ENCODE measurements at regions not wholly inside any gene's neighbourhood (a gene's known extent, or its start where the extent isn't known, plus 50 kb on each side); places are given as distances from the start of the nearest gene placed in this dataset.
"Not testable (repeated sequence)": the region's sequence is repeated elsewhere in the genome, so short reads cannot be mapped to it uniquely, and the experiment has no call there.

- H3K4me3 ChIP-seq (ENCODE audit: low read depth in 1 of 2, low read length in 1 of 2) = no peak overlapping the region
- H3K27me3 ChIP-seq = peaks cover 17% of the 10 kb centered on the region
- H3K27ac ChIP-seq = no peak overlapping the region
- TF ChIP-seq CTCF (IDR thresholded peaks at IDR 0.05) = no peak
- no peaks in the 10 kb centered on the region for H3K9me3 ChIP-seq
- no peaks in the 10 kb centered on the region for H3K4me1 ChIP-seq (ENCODE audit: control insufficient read depth in 1 of 2, insufficient read depth in 1 of 2, low read depth in 1 of 2, low read length in 1 of 2)
- H3K36me3 ChIP-seq = no peaks in the 10 kb centered on the region
These were observed 302.7 kb upstream of the CCL2 start for GRCh38 chr17:33952425-33952824.

DNA sequence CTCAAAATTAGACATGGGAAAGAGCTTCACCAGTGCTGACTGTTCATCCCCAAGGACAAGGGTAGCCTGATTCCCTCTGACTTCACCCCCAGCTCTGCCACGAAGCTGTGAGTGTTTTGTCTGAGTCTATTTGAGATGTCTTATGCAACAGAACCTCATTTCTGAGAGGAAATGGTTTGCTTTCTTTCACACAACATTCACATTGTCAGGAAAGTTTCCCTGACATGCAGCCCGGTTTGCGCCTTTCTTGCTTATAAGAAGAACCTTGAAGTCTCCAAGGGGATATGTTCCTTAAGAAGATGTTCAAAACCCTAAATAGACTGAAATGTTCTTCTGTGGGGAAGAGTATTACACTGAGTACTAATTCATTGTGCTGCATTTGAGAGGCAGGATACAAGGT is 300.5 kb upstream of the CCL2 start:
- no peak overlapping the region for H3K27ac ChIP-seq
- no peak overlapping the region for H3K4me3 ChIP-seq (ENCODE audit: low read depth in 1 of 2, low read length in 1 of 2)
- H3K27me3 ChIP-seq = peaks cover 17% of the 10 kb centered on the region
- TF ChIP-seq CTCF (IDR thresholded peaks at IDR 0.05) = no peak
- H3K9me3 ChIP-seq = no peaks in the 10 kb centered on the region
- no peaks in the 10 kb centered on the region for H3K36me3 ChIP-seq
- H3K4me1 ChIP-seq (ENCODE audit: control insufficient read depth in 1 of 2, insufficient read depth in 1 of 2, low read depth in 1 of 2, low read length in 1 of 2) = no peaks in the 10 kb centered on the region

DNA sequence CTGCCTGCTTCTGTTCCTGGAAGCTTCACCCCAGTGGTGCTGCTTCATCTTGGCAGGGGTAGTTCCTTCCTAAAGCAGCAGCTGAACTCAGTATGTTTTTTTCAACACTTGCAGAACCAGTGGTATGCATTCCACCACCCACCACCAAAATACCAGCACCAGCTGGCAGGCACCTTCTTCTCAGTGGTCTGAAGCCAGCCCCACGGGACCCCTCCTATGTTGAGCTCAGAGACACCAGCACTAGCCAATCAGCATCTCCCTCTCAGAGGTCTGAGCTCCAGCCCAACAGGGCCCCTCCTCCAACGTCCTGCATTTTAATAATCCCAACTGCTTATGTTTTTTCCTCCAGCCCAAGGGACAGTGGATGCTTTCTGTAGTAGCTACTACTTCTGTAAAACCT is 299.6 kb upstream of the CCL2 start:
- no peak overlapping the region for H3K4me3 ChIP-seq (ENCODE audit: low read depth in 1 of 2, low read length in 1 of 2)

DNA sequence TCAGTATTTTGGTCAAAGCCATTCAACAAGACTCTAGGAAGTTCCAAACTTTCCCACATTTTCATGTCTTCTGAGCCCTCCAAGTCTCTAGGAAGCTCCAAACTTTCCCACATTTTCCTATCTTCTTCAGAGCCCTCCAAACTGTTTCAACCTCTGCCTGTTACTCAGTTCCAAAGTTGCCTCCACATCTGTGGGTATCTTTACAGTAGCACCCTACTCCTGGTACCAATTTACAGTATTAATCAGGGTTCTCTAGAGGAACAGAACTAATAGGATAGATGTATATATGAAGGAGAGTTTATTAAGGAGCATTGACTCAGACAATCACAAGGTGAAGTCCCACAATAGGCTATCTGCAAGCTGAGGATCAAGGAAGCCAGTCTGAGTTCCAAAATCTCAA is 296.0 kb upstream of the CCL2 start:
- H3K27me3 ChIP-seq = peaks cover 15% of the 10 kb centered on the region
- H3K4me3 ChIP-seq (ENCODE audit: low read depth in 1 of 2, low read length in 1 of 2); H3K9me3 ChIP-seq; H3K36me3 ChIP-seq; H3K4me1 ChIP-seq (ENCODE audit: control insufficient read depth in 1 of 2, insufficient read depth in 1 of 2, low read depth in 1 of 2, low read length in 1 of 2); H3K27ac ChIP-seq: not testable (repeated sequence)

More for the DNA sequence above, 299.6 kb upstream of the CCL2 start:
- H3K36me3 ChIP-seq = no peaks in the 10 kb centered on the region
- H3K9me3 ChIP-seq = no peaks in the 10 kb centered on the region
- no peak overlapping the region for H3K27ac ChIP-seq
- no peak for TF ChIP-seq CTCF (IDR thresholded peaks at IDR 0.05)
- H3K27me3 ChIP-seq = peaks cover 17% of the 10 kb centered on the region
- no peaks in the 10 kb centered on the region for H3K4me1 ChIP-seq (ENCODE audit: control insufficient read depth in 1 of 2, insufficient read depth in 1 of 2, low read depth in 1 of 2, low read length in 1 of 2)

DNA sequence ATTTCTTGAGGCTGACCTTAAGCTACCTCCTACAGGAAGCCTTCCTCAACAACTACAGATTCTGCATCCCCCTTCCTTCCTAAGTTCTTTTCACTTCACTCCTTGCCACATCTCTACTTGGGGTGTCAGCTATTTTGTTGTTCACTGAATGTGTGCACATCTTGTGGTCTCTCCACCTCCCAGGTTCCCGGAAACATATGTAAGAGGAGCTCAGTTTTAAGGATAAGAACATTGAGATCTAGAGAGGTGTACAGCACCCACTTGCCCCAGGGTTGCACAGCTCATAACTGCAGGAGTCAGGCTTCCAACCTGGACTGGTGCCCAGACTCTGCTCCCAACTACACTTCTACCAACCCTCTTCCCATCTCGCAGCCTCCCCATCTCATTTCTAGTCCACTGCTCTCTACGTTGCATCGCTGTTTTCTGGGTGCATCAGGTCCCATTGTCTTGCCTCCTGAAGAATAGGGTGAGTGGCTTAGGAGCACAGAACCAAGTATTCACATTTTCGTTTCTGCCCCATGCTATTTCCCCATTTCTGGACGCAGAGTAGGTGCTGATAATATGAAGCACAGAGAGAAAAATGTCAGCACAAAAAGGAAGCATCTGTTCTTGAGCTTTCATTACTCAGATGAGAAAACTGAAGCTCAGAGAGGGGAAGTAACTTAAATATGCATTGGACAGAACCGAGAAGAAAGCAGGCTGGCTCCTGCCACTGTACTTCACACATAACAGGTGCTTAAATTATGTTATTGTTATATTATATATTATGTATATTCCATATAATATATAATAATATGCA is 292.0 kb upstream of the CCL2 start:
- no peak for TF ChIP-seq CTCF (IDR thresholded peaks at IDR 0.05)
- Histone ChIP-seq H3K9me3 (no peaks in the 10 kb centered on the region), H3K27ac (no peak overlapping the region), H3K4me3 (ENCODE audit: low read depth in 1 of 2, low read length in 1 of 2) (no peak overlapping the region), H3K27me3 (peaks cover 25% of the 10 kb centered on the region), H3K36me3 (no peaks in the 10 kb centered on the region), H3K4me1 (ENCODE audit: control insufficient read depth in 1 of 2, insufficient read depth in 1 of 2, low read depth in 1 of 2, low read length in 1 of 2) (peaks cover 0 to 4% of the 10 kb centered on the region in 2 experiments)

DNA sequence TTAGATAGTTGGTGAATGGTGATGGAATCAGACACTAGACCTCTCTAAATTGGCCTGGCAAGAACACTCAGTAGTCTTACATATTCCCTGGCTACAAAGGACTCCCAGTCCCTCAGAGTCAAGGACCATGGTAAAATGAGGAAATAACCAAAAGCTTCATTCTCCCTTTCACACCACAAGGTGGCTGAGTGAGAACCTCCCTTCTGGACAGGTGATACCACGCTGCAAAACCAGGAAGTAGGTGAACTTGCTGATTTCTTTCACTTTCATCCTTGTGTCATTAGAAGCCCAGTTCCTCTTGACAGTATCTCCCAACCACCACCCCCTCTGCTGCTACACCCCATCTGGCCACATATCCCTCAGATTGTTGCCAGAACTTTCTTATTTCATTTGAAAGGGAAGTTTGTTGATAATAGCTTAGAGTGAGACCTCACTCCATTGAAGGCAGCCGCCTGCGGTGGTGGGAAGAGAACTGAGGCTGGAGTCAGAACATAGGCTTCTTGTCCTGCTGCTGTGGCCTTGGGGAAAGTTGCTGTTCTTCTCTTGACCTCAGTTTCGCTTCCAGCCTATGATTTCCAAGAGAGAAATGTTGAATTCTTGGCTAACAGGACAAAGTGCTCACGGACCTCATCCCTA is 290.6 kb upstream of the CCL2 start:
- no peak overlapping the region for H3K4me3 ChIP-seq (ENCODE audit: low read depth in 1 of 2, low read length in 1 of 2)
- H3K4me1 ChIP-seq (ENCODE audit: control insufficient read depth in 1 of 2, insufficient read depth in 1 of 2, low read depth in 1 of 2, low read length in 1 of 2) = peaks cover 0 to 4% of the 10 kb centered on the region in 2 experiments
- H3K27ac ChIP-seq = no peak overlapping the region
- TF ChIP-seq CTCF (IDR thresholded peaks at IDR 0.05) = no peak
- no peaks in the 10 kb centered on the region for H3K36me3 ChIP-seq
- H3K9me3 ChIP-seq = no peaks in the 10 kb centered on the region
- peaks cover 39% of the 10 kb centered on the region for H3K27me3 ChIP-seq

All from neutrophil (primary cell).